HuH-7 (cell line): ENCODE measurements at regions not wholly inside any gene's neighbourhood (a gene's known extent, or its start where the extent isn't known, plus 50 kb on each side); places are given as distances from the start of the nearest gene placed in this dataset.
"Not testable (repeated sequence)": the region's sequence is repeated elsewhere in the genome, so short reads cannot be mapped to it uniquely, and the experiment has no call there.

Experiments
- DNase-seq: peaks from one replicate; pipeline ENCODE4 v3.0.0; 2011; ENCODE audit warnings: low spot score

DNA sequence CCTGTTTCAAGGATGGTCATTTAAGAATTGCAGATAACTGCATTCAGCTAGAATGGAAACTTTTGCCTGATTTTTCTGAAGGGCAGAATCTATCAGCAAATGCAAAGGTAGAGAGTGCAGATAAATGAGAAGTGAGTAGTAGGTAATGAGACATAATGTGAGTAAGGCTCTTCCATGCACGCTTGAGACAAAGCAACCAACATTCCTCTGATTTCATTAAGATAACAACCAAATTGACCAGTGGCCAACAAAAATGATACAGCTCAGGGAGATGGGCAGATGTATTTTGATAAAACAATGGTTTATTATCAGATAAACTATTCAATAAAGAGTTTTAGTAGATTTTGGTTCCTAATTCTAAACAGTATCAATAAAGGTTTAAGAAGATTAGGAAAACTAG lies 404.4 kb upstream of the PBX1 start:
- DNase-seq, result no peak

DNA sequence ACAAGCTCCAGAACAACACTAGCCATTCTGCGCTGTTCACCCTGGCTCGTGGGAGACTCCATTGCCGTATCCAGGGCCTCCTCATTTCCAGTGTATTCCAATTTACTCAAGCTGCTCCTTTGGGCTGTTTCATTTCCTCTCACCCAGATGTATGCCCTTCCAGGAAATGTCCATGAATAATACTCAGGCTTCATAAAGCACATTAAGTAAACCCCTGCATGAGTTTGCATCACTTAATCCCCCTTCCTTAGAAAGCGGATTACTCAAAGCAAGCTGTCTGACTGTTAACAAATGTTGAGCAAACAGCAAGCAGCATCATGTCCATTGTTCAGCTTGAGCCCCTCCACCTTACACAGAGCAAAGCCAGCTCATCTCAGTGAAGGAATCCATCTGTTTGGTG lies 403.6 kb upstream of the PBX1 start:
- DNase-seq, result no peak

DNA sequence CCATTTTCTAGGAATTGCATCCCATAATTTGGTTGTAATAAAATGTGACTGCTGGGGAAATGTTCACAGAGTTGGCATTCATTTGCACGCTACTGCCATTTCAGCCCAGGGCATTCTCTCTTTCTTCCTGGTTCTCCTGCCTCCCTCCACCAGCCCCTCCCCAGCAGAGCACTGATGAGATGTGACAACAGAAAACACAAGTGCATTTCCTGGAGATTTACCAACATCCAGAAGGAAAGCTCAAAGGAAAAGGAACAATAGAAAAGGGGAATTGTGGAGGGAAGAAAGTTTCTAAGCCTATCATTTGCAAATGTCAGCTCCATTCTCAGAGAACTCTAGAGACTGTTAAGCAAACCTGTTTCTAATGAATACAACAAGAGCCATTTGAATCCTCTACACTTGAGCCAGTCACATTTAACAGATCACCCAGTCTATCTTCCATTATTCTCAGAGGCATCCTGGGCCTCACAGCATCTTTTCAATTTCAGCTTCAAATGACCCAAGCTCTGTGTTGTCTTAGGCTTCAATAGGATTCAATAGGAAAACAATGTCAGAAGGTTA lies 395.6 kb upstream of the PBX1 start:
- no peak for DNase-seq

DNA sequence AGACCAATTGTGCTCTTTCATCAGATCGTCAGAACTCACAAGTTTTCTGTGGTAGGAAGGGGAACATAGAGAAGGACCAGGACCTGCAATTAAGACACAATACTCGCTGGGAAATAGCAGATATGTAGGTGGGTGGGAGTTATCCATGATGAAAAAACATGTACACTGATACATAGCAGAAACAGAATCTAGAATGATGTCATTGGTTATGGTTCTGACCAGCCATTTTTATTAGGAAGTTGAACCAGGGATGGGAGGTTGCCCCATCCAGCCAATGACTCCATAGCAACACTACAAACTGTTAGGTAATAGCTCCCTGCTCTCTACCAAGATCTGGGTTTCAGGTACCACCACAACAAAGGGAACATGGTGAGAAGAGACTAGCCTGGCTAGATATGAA lies 393.5 kb upstream of the PBX1 start:
- DNase-seq, result no peak

DNA sequence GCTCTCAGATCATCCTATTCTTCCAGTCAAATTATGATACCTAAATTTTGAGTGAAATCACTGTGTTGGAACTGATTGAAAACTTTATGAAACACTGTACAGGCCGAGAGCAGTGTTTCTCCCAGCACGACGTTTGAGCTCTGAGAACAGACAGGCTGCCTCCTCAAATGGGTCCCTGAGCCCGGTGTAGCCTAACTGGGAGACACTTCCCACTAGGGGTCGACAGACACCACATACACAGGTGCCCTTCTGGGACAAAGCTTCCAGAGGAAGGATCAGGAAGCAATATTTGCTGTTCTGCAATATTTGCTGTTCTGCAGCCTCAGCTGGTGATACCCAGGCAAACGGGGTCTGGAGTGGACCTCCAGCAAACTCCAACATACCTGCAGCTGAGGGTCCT lies 392.5 kb upstream of the PBX1 start:
- DNase-seq, result not testable (repeated sequence)

DNA sequence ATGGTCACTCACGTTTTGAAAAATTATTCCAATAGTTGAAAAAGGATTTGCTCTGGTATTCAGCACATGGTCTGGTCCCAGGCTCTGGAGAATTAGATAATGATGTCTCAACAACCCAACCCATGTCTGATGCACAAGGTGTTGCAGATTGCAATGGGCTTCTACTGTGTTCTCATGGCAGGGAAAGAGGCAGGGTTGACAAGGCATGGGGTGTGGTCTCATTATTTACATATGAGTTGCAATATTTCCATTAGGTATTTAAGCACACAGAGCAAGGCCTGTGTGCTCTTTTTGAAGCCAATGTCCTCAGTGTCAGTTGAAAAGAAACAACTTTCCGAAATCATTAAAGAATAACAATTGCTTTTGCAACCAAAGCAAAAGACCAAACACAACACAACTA lies 381.9 kb upstream of the PBX1 start:
- DNase-seq, result no peak

DNA sequence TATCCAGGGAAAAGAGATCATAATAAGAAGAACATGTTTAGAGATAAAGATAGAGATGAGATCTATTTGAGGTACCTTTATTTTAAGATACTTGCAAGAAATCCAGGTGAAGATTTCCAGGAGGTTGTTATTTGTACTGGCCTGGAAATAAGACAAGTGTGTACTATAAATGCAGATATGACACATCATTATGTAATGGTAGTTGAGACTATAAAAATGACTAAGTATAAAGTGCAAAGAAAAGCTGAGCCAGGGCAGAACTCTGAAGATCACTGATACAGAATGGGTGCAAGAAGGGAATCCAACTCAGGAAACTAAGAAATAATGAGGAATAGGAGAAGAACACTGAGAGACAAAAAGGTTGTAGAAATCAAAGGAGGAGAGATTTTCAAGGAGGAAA lies 378.2 kb upstream of the PBX1 start:
- DNase-seq, result no peak

DNA sequence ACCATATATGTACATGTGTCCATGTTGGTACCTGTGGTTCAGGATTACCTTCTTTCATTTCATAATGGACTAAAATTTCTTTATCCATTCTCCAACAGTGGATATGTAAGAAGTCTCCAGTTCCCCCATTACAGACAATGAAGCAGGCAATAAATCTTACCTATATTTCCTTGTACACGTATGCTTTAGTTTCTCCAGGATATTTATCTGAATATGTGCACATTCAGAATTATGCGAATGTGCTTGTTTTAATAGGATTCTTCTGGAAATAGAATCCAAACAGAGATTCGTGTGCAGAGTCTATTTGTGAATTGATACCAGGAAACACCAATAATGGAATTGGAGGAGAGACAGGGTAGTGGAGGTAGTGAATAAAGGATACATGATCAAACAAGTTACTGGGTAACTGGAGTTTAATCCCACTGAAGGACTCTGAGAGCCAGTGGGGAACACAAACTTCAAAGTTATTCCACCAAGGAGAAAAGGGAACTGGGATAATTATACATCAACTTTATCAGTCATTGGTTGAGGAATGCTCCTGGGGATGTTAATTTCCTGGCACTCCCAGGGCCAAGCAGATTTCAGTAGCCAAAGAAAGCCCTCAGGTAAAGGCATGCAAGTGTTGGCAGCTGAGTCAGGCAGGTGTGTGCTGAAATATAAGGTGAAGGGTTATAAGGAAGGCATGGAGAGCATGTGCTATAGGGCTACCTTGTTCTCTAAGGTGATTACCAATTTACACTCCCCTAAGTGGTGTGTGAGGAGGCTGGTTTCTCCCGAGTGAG lies 374.9 kb upstream of the PBX1 start:
- no peak for DNase-seq

DNA sequence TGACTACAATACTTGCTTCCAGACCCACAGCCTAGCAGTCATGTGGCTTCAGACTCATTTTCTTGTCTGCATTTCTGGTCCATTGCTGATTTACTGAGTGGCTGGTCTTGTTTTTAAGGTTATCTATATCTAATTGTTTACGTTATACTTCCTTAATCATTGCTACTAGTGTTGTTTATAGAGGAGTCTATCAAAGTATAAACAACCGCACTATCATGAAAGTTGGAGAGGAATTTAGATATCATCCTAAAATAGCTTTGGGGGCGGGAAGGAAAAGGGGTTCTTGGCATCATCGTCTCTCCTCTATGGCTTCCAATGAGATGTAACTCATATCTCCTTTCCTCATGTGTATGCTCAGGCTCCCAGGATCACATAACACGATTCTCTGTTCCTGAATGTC lies 372.1 kb upstream of the PBX1 start:
- no peak for DNase-seq

DNA sequence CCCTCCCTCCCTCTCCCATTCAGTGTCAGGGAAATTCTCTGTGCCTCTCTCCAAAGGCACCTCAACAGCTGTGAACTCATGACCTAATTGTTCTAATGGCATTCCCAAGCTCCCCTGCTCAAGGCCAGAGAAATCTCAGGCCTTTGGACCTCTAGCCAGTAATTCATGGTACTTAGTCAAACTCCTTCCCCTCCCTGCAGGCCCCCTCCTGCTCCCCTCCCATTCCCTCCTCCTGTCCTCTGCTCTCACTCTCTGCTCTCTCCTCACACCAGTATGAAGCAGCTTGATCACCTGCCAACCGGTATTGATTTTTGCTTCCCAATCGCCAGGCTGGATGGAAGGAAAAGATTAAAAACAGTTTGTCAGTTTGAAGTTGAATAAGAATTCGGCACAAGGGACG lies 370.5 kb upstream of the PBX1 start:
- DNase-seq, result no peak

DNA sequence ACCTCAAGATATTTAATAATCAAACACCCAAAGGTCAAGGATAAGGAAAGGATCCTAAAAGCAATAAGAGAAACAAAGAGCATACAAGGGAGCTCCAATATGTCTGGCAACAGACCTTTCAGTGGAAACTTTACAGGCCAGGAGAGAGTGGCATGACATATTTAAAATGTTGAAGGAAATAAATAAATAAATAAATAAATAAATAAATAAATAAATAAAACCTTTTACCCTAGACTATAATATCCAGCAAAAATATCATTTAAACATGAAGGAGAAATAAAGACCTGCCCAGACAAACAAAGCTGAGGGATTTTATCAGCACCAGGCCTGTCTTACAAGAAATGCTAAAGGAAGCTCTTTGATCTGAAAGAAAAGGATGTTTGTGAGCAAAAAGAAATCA lies 367.8 kb upstream of the PBX1 start:
- DNase-seq, result no peak

DNA sequence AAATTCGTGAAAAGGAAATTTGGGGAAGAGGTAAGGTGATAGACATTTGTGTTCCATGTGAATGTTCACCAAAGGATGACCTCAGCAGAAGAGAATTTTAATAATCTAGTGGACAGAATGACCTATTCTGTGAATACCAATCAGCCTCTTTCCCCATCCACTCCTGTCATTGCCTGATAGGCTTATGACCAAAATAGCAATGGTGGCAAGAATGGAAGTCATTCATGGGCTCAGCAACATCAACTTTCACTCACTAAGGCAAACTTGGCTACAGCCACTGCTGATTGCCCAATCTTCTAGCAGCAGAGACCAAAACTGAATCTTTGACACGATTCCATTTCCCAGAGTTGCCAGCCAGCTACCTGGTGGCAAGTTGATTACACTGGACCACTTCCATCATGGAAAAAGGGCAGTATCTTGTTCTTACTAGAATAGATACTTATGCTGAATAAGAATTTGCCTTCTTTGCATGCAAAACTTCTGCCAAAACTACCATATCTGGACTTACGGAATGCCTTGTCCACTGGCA lies 348.7 kb upstream of the PBX1 start:
- DNase-seq, result no peak

DNA sequence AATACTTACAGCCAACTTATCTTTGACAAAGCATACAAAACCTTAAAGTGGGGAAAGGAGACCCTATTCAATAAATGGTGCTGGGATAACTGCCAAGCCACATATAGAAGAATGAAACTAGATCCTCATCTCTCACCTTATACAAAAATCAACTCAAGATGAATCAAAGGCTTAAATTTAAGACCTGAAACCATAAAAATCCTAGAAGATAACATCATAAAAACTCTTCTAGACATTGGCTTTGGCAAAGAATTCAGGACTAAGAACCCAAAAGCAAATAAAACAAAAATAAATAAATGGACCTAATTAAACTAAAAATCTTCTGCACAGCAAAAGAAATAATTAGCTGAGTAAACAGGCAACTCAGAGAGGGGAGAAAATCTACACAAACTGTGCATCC lies 335.6 kb upstream of the PBX1 start:
- DNase-seq, result no peak

DNA sequence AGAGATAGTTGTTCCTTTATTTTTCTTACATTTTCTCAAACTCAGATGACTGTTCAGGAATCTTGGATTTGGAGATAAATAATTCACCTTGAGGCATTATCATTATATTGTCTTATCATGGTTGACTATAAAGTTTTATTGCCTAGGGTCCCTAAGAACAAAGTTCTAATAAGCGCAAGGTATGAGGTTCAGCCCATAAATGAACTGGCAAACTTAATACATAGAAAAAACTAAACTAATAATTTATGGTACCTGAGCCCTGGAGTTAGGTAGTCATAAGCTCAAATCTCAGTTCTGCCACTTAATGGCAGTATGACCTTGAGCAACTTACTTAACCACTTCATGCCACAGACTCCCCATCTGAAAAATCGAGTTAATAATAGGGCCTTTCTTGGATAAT lies 334.0 kb upstream of the PBX1 start:
- DNase-seq, result no peak

DNA sequence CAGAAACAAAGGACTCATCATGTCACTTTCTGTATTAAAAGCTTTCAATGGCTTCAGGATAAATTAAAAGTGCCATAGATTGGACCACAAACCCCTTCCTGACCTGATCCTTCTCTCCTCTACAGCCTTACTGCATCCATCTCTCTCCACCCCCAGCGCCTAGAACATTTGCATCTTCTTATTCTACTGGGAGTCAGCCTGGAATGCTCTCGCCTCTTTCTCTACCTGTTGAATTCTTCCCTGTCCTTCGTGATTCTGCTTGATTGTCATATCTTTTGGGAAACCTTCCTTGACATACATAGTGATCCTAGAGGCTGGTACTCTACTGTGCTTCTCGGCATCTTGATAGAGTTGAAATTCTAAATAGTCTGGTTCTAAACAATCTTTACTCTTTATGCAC lies 332.0 kb upstream of the PBX1 start:
- no peak for DNase-seq

DNA sequence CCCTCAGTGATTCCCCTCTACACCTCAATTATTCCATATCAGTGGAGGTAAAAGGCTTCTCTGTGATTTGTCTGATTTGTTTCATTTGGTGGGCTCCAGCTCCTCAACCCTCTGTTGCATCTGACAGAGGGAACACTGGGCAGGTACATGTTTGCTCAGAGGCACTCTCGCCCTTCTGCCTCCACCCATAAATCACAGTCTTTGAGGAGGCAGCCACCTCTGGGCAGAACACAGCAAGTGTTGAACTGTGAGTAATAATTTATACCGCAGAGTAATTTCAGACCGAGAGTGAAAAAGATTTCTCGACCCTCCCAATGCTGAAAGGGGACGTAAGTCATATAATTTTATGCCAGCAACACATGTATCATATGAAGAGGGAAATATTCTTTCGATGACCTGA lies 330.1 kb upstream of the PBX1 start:
- DNase-seq, result no peak

DNA sequence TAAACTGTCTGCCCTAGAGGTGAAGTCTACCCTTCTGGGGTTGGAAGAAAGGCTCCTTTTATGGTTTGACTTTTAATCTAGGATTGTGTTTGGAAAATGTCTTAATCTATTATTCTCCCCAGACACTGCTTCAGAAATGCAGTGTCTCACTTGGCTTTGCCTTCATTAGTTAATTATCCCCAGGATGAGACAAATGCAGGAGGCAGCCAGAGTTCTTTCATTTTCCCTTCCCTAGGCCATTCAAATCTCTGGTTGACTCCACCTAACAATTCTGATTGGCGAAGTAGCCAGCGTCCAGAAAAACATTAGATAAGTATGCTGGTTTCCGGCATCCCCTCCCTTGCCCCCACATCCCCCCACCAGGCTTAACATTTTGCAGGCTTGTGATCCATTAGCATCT lies 325.8 kb upstream of the PBX1 start:
- no peak for DNase-seq

DNA sequence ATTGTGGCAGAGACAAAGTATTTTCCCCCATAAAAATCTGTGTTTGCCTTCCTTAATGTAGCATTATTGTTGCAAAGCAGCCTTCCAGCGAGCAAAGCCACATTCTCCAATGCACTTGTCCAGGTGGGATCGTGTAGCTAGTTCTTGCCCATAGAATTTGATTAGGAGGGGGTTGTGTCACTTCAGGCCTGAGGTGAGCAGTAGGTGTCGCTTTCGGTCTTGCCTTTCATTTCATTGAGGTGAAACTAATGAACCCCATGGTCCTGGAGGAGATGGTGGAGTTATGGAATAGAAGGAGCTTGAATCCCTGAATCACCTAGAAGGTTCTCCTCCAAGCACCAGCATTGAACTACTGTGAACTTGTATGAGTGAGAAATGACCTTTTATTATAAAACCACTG lies 318.9 kb upstream of the PBX1 start:
- peak; percentile 0 for DNase-seq

DNA sequence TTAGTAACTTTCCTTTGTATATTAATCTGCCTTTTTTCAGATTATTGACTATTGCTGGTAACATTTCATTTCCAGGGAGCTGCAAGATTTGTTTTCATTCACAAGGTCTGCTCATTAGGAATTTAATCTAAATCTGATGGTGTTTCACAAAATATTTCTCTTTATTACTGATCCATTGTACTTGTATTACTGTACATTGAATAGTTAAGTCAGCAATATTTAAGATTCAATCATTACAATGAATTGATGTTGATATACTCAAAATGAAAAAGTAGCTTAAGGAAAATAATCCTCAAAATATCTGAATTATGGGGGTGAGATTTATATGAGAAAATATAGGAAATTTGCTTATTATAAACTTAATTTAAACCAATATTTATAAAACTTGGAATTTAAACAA lies 308.6 kb upstream of the PBX1 start:
- DNase-seq, result no peak

DNA sequence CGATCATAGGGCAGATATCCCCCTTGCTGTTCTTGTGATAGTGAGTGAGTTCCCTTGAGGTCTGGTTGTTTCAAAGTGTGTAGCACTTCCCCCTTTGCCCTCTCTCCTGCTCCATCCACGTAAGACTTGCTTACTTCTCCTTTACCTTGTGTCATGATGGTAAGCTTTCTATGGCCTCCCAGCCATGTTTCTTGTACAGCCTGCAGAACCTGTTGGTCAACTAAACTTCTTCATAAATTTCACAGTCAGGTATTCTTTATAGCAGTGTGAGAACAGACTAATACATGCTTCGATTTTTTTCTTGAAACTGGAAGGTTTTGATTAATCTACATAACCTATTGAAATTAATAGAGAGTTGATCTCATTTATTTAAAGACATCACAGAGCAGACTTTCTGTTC lies 302.5 kb upstream of the PBX1 start:
- no peak for DNase-seq

DNA sequence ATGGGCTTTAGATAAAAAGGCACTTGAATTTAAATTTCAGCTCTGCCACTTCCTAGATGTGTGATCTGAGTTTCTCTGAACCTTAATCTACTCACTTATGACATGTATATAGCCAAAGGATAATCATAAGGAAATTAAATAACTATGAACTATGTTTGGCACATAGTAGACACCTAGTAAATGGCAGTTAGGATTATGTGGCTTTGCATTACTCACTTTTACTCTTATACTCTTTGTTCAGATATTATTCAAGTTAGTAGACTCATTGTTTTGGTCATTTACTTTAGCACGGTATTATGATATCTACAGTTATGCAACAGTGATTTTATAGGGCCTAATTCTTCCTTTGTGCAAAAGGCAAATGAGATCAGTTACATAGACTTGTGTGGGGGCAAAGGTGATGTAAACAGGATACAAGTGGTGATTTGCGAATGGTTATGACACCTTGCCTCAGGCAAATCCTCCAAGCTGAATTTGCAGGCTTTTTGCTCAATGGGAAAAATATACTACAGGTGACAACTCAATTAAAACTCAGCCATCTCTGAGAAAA lies 297.2 kb upstream of the PBX1 start:
- DNase-seq, result no peak

DNA sequence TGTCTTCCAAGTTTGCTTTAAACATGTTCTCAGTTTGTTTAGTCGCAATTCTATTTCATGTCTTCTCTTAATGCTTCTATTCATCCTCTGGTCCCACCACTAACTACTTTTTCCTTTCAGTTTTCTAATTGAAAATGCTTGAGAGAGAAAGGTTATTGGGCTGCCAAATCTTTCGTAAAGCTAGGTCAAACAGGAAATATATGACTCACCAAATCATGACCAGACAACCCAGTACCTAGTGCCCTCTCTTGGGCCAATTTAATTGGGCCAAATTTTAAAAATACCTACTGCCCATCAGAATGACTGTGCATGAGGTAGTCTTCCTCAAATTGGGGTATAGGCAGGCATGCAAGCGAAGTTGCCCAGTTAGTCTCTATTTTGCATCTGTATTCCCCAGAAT lies 295.4 kb upstream of the PBX1 start:
- no peak for DNase-seq

DNA sequence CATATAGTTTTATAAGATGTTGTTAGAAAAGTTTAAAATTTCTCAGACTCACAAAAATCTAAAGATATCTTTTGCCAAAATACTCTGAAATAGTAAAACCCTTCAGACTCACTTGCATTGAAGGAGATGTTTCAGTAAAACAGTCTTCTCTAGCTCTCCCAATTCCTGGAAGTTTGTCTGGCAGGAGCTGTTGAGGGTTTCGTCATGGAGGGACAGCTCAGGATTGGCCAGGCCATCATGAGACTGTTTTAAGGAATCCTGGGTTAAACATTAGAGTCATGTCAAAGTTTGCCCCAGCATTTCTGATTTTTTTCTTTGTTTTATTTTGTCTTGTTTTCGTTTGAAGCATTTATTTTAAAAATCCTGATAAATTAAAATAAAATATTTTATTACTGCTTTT lies 293.8 kb upstream of the PBX1 start:
- no peak for DNase-seq

DNA sequence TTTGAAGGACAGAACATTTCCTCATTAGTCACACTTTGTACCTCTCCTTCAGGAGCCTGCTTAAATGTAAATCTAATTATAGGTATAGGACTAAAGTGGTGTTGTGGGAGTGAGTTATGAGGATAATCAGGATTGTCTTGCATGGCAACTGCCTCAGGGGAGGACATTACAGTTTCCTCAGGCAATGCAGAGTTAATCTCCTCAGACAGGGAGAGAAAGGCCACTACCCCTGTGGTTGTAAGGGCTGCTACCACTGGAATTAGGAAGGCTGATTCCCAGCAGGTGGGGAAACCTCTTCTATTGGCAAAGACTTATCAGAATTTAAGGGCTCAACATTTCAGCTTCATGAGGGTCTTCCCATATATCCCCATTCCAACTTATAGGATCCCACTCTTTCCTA lies 286.8 kb upstream of the PBX1 start:
- DNase-seq, result no peak
